H1 (cell line): ENCODE measurements at regions not wholly inside any gene's neighbourhood (a gene's known extent, or its start where the extent isn't known, plus 50 kb on each side); places are given as distances from the start of the nearest gene placed in this dataset.

Experiments used
- CTCF ChIA-PET: fragments of 300-600 bp; sonication (Branson Sonifier 250); formaldehyde crosslinking; loops from one replicate; lab custom pipeline; 2021; ENCODE audit not compliant: partially characterized antibody; lab: Charles Lee
- POLR2A ChIA-PET: fragments of 300-600 bp; sonication (Branson Sonifier 250); formaldehyde crosslinking; loops from one replicate; lab custom pipeline; 2021; ENCODE audit warnings: inconsistent platforms; ENCODE audit not compliant: partially characterized antibody; lab: Charles Lee
- DNase-seq, 2 experiments: peaks; one replicate each; pipeline versions ENCODE4 v3.0.0 to v3.0.0-alpha.2; 2010 to 2022; ENCODE audit warnings: low spot score in 2 of 2, low read depth in 1 of 2, mixed read lengths in 1 of 2
- FAIRE-seq: peaks from 2 replicates; lab custom pipeline; 2011; peaks lifted over from hg19 to GRCh38; lab: Jason Lieb, UNC
- H2AFZ ChIP-seq: 2 replicates; pipeline ENCODE4 v1.8.1; 2012; ENCODE audit warnings: low read length, inconsistent platforms
- H2AK5ac ChIP-seq: 2 replicates; pipeline ENCODE4 v1.6.1; 2013; ENCODE audit warnings: low read depth, low read length
- H2BK120ac ChIP-seq: replicated peaks from 2 replicates; pipeline ENCODE3; 2013; ENCODE audit warnings: low read depth, low read length, inconsistent platforms
- H2BK12ac ChIP-seq: 2 replicates; pipeline ENCODE4 v1.6.1; 2013; ENCODE audit warnings: low read depth, low read length
- H2BK15ac ChIP-seq: 2 replicates; pipeline ENCODE4 v1.6.1; 2013; ENCODE audit warnings: low read length
- H2BK20ac ChIP-seq: 2 replicates; pipeline ENCODE4 v1.6.1; 2013; ENCODE audit warnings: low read length
- H2BK5ac ChIP-seq: 2 replicates; pipeline ENCODE4 v1.6.1; 2013; ENCODE audit warnings: low read depth, low read length
- H3K14ac ChIP-seq: 2 replicates; pipeline ENCODE4 v1.6.1; 2013; ENCODE audit warnings: inconsistent platforms; ENCODE audit not compliant: insufficient read length
- H3K18ac ChIP-seq: 2 replicates; pipeline ENCODE4 v1.6.1; 2013; ENCODE audit warnings: low read length; ENCODE audit errors: extremely low read depth
- H3K23ac ChIP-seq: 2 replicates; pipeline ENCODE4 v1.6.1; 2013; ENCODE audit warnings: inconsistent platforms; ENCODE audit not compliant: insufficient read length
- H3K23me2 ChIP-seq: 2 replicates; pipeline ENCODE4 v1.6.1; 2013; ENCODE audit warnings: low read depth, low read length
- H3K27ac ChIP-seq: 2 replicates; pipeline ENCODE4 v1.6.1; 2011; ENCODE audit warnings: low read depth, low read length, inconsistent platforms
- H3K27me3 ChIP-seq, 4 experiments: replicated peaks in 1 of 4; 1 replicate in 1 of 4; 2 replicates in 3 of 4; pipeline versions ENCODE4 v1.6.1 to v1.8.1; 2011 to 2013; ENCODE audit warnings: low read length in 3 of 4, mild to moderate bottlenecking in 3 of 4, inconsistent platforms in 2 of 4, mixed read lengths in 2 of 4, moderate library complexity in 1 of 4; ENCODE audit not compliant: control insufficient read depth in 3 of 4, insufficient read depth in 3 of 4; ENCODE audit errors: extremely low read depth in 1 of 4
- H3K36me3 ChIP-seq, 4 experiments: 2 replicates each; pipeline versions ENCODE4 v1.6.1 to v1.8.1; 2011 to 2013; ENCODE audit warnings: mild to moderate bottlenecking in 4 of 4, low read length in 3 of 4, moderate library complexity in 2 of 4, control low read depth in 1 of 4, inconsistent platforms in 1 of 4; ENCODE audit not compliant: insufficient read depth in 4 of 4, control insufficient read depth in 2 of 4
- H3K4ac ChIP-seq: replicated peaks from 2 replicates; pipeline ENCODE3; 2013; ENCODE audit warnings: low read length, low read depth, mixed read lengths, inconsistent platforms; ENCODE audit not compliant: insufficient read length
- H3K4me1 ChIP-seq, 4 experiments: replicated peaks in 1 of 4; 1 replicate in 1 of 4; 2 replicates in 3 of 4; pipeline versions ENCODE4 v1.6.1 to v1.8.1; 2011 to 2013; ENCODE audit warnings: low read length in 3 of 4, inconsistent platforms in 2 of 4, mixed read lengths in 1 of 4; ENCODE audit not compliant: insufficient read depth in 4 of 4, control insufficient read depth in 3 of 4
- H3K4me2 ChIP-seq, 2 experiments: 2 replicates each; pipeline versions ENCODE4 v1.6.1 to v1.8.1; 2011 to 2013; ENCODE audit warnings: low read depth in 2 of 2, low read length in 2 of 2, control low read depth in 1 of 2, inconsistent platforms in 1 of 2, mild to moderate bottlenecking in 1 of 2; ENCODE audit not compliant: insufficient read depth in 1 of 2
- H3K4me3 ChIP-seq, 4 experiments: fragments of 200-600, 300-600 bp in 1 of 4; sonication (generic), shearing (Covaris generic), sonication (Bioruptor Twin) in 1 of 4; 2 replicates each; pipeline versions ENCODE4 v1.5.1 to v1.8.1; 2011 to 2016; ENCODE audit warnings: low read length in 4 of 4, low read depth in 3 of 4, control low read depth in 2 of 4, inconsistent platforms in 2 of 4, mild to moderate bottlenecking in 2 of 4, mixed read lengths in 1 of 4, moderate library complexity in 1 of 4; ENCODE audit not compliant: insufficient read depth in 2 of 4; ENCODE audit errors: extremely low read depth in 1 of 4
- H3K56ac ChIP-seq: replicated peaks from 2 replicates; pipeline ENCODE3; 2013; ENCODE audit warnings: low read depth, mild to moderate bottlenecking, mixed read lengths, low read length, inconsistent platforms; ENCODE audit not compliant: insufficient read length
- H3K79me1 ChIP-seq: 2 replicates; pipeline ENCODE4 v1.6.1; 2013; ENCODE audit warnings: low read depth, low read length, control low read depth
- H3K79me2 ChIP-seq, 2 experiments: 2 replicates each; pipeline versions ENCODE4 v1.6.1 to v1.8.1; 2012 to 2013; ENCODE audit warnings: low read length in 2 of 2, mild to moderate bottlenecking in 2 of 2, inconsistent platforms in 1 of 2; ENCODE audit not compliant: insufficient read depth in 2 of 2, control insufficient read depth in 1 of 2
- H3K9ac ChIP-seq, 4 experiments: replicated peaks in 1 of 4; 1 replicate in 1 of 4; 2 replicates in 3 of 4; pipeline versions ENCODE4 v1.6.1 to v1.8.1; 2011 to 2013; ENCODE audit warnings: low read depth in 3 of 4, low read length in 3 of 4, control low read depth in 2 of 4, mild to moderate bottlenecking in 2 of 4, moderate library complexity in 2 of 4, inconsistent platforms in 1 of 4; ENCODE audit errors: extremely low read depth in 1 of 4
- H3K9me3 ChIP-seq, 2 experiments: 2 replicates each; pipeline versions ENCODE4 v1.6.1 to v1.8.1; 2012 to 2013; ENCODE audit warnings: mild to moderate bottlenecking in 2 of 2, moderate library complexity in 2 of 2, control low read depth in 1 of 2, inconsistent platforms in 1 of 2, low read depth in 1 of 2, low read length in 1 of 2, mixed read lengths in 1 of 2; ENCODE audit not compliant: insufficient read depth in 2 of 2
- H4K20me1 ChIP-seq, 2 experiments: replicated peaks in 1 of 2; 2 replicates each; pipeline versions ENCODE3 to v1.8.1; 2011 to 2013; ENCODE audit warnings: inconsistent platforms in 2 of 2, low read length in 2 of 2, mild to moderate bottlenecking in 1 of 2; ENCODE audit not compliant: insufficient read depth in 2 of 2, control insufficient read depth in 1 of 2
- H4K5ac ChIP-seq: 2 replicates; pipeline ENCODE4 v1.6.1; 2013; ENCODE audit warnings: low read length, low read depth, mixed read lengths, inconsistent platforms; ENCODE audit not compliant: insufficient read length
- H4K8ac ChIP-seq: 2 replicates; pipeline ENCODE4 v1.8.0; 2013; ENCODE audit warnings: mild to moderate bottlenecking, moderate library complexity, low read length, inconsistent platforms; ENCODE audit not compliant: insufficient read depth; ENCODE audit errors: extremely low read depth
- H4K91ac ChIP-seq: replicated peaks from 2 replicates; pipeline ENCODE3; 2013; ENCODE audit warnings: low read length, mixed read lengths, inconsistent platforms; ENCODE audit not compliant: insufficient read length
- CREB1 ChIP-seq: IDR thresholded peaks from 2 replicates; pipeline ENCODE4 v1.6.1; 2012; ENCODE audit warnings: inconsistent platforms
- KDM5A ChIP-seq: fragments of 200-600 bp; IDR thresholded peaks from 2 replicates; pipeline ENCODE4 v1.7.1; 2012; ENCODE audit warnings: mild to moderate bottlenecking, low read length, inconsistent platforms, mixed read lengths
- MAX ChIP-seq: IDR thresholded peaks from 2 replicates; pipeline ENCODE4 v1.6.1; 2012; ENCODE audit warnings: inconsistent platforms
- NRF1 ChIP-seq: IDR thresholded peaks from 2 replicates; pipeline ENCODE4 v1.6.1; 2011; ENCODE audit warnings: mild to moderate bottlenecking, low read depth, low read length, improper control_type of control experiment
- RNF2 ChIP-seq: fragments of 200-900, 300-1000 bp; sonication (generic); IDR thresholded peaks from 2 replicates; pipeline ENCODE4 v1.7.1; 2016; ENCODE audit warnings: borderline replicate concordance, low read depth, mild to moderate bottlenecking, antibody characterized with exemption, low read length; ENCODE audit not compliant: poor library complexity, severe bottlenecking; ENCODE audit errors: missing control alignments
- RXRA ChIP-seq: IDR thresholded peaks from 2 replicates; pipeline ENCODE4 v1.6.1; 2011; ENCODE audit warnings: low read depth, mild to moderate bottlenecking, low read length, moderate library complexity; ENCODE audit not compliant: insufficient read depth
- TBP ChIP-seq: IDR thresholded peaks from 2 replicates; pipeline ENCODE4 v1.6.1; 2011; ENCODE audit warnings: low read depth, low read length, improper control_type of control experiment
- WGBS, 2 experiments: shearing (Covaris generic) in 1 of 2; methylation state at CpG; one replicate each; pipeline versions ENCODE4 v1.1.6 to v1.1.7; 2013 to 2015; ENCODE audit warnings: low lambda C conversion rate in 2 of 2, mixed read lengths in 2 of 2, inconsistent platforms in 1 of 2, low coverage in 1 of 2, missing lambda C conversion rate in 1 of 2; ENCODE audit not compliant: insufficient replicate concordance in 2 of 2, insufficient coverage in 1 of 2, insufficient read length in 1 of 2; ENCODE audit errors: extremely low coverage in 1 of 2, missing lambda C conversion rate in 1 of 2; 5-methylcytosine and 5-hydroxymethylcytosine counted together

DNA sequence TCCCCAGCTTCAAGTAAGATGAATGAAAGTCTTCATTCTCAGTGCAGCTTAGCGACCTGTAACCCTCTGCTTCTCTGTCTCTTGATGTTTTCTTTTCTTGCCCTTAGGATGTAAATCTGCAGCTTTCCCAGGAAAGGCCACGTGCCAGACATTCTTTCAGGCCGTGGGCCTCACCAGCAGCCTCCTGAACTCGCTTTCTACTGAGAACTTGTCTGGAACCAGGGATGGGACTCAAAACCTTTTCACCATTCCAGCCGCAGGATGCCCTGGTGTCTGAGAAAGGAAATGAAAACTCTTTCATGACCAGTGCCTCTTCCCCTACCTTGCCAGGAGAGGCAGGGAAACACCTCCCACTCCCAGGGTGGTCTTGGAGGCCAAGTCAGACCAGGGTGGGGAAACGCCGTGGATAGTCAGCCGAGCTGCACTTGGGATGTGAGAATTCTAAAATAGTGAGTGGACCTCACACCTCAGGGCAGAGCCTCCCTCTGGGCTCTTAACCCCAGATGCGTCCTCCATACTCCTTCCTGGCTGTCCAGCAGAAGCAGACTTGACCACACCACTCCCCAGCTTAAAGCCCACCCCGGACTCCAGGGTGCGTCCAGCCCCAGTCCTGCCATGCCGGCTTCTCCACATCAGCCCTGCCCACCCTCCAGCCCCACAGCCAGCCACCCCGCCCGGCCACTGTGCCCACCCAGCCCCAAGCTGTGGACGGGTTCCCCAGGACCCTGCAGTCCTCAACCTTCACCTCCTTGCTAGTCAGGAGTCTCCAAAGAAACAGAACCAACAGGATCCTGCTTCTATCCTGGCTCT is 115.5 kb downstream of the TWIST2 start:
- Histone ChIP-seq H2BK15ac (no peak overlapping the region), H3K9ac (no peak overlapping the region), H3K27me3 (no peaks in the 10 kb centered on the region), H2BK20ac (no peak overlapping the region), H3K14ac (no peak overlapping the region), H3K27ac (no peak overlapping the region), H2AFZ (no peak overlapping the region), H3K56ac (no peak overlapping the region), H3K36me3 (no peaks in the 10 kb centered on the region), H3K4me3 (no peak overlapping the region), H3K4me2 (no peak overlapping the region), H3K23me2 (no peaks in the 10 kb centered on the region), H4K20me1 (no peaks in the 10 kb centered on the region), H2AK5ac (no peak overlapping the region), H2BK12ac (no peak overlapping the region), H4K91ac (no peak overlapping the region), H4K8ac (no peak overlapping the region; the same call in 1 of the 2 replicates), H3K18ac (no peak overlapping the region), H3K79me2 (no peaks in the 10 kb centered on the region), H3K4ac (no peak overlapping the region), H2BK5ac (no peak overlapping the region), H3K9me3 (no peaks in the 10 kb centered on the region), H3K4me1 (peaks cover 0 to 2% (median 0%) of the 10 kb centered on the region in 4 experiments; a peak in 2 of 7 replicates), H3K23ac (no peak overlapping the region), H4K5ac (no peak overlapping the region), H3K79me1 (no peaks in the 10 kb centered on the region), H2BK120ac (no peak overlapping the region)
- TF ChIP-seq CREB1 = no peak
- no peak for TF ChIP-seq TBP
- TF ChIP-seq KDM5A = no peak
- TF ChIP-seq MAX = no peak
- no peak for TF ChIP-seq RXRA
- no peak for TF ChIP-seq NRF1
- TF ChIP-seq RNF2 = no peak
- POLR2A ChIA-PET = no interaction called here
- 76% methylated on average over 10 of the region's 15 CpGs; no CpG with 5 or more reads in 1 of the 2 experiments for WGBS, 2 experiments
- DNase-seq (no peak), FAIRE-seq (no peak)
- CTCF ChIA-PET = no interaction called here
